ENCODE measurements at regions not wholly inside any gene's neighbourhood (a gene's known extent, or its start where the extent isn't known, plus 50 kb on each side); places are given as distances from the start of the nearest gene placed in this dataset.

GRCh38 chr4:123990310-123990870 is 593.8 kb downstream of the SPRY1 start:
- TF ChIP-seq CTCF (IDR thresholded peaks at IDR 0.05; ENCODE audit: insufficient read depth, low read depth, low read length, missing control alignments): no peak
- H3K4me3 ChIP-seq (ENCODE audit: low read depth, low read length): no peak overlapping the region
- DNase-seq (ENCODE audit: low read depth): no peak

- no peak for DNase-seq (ENCODE audit: low read depth)
- peak; percentile 21 for TF ChIP-seq CTCF (IDR thresholded peaks at IDR 0.05; ENCODE audit: insufficient read depth, low read depth, low read length, missing control alignments)
- H3K4me3 ChIP-seq (ENCODE audit: low read depth, low read length): no peak overlapping the region
Observed at GRCh38 chr4:123994917-123995316, 598.3 kb downstream of the SPRY1 start.

GRCh38 chr4:123995936-123996335 is 599.3 kb downstream of the SPRY1 start:
- no peak for DNase-seq (ENCODE audit: low read depth)
- H3K4me3 ChIP-seq (ENCODE audit: low read depth, low read length): no peak overlapping the region
- TF ChIP-seq CTCF (IDR thresholded peaks at IDR 0.05; ENCODE audit: insufficient read depth, low read depth, low read length, missing control alignments): no peak

- no peak for TF ChIP-seq CTCF (IDR thresholded peaks at IDR 0.05; ENCODE audit: insufficient read depth, low read depth, low read length, missing control alignments)
- H3K4me3 ChIP-seq (ENCODE audit: low read depth, low read length): no peak overlapping the region
- no peak for DNase-seq (ENCODE audit: low read depth)
Observed at GRCh38 chr4:123996718-123997510, 600.3 kb downstream of the SPRY1 start.

GRCh38 chr4:123997776-123998449 is 601.3 kb downstream of the SPRY1 start:
- DNase-seq (ENCODE audit: low read depth): no peak
- no peak for TF ChIP-seq CTCF (IDR thresholded peaks at IDR 0.05; ENCODE audit: insufficient read depth, low read depth, low read length, missing control alignments)

GRCh38 chr4:124000233-124000632 is 603.6 kb downstream of the SPRY1 start:
- no peak overlapping the region for H3K4me3 ChIP-seq (ENCODE audit: low read depth, low read length)
- no peak for TF ChIP-seq CTCF (IDR thresholded peaks at IDR 0.05; ENCODE audit: insufficient read depth, low read depth, low read length, missing control alignments)
- no peak for DNase-seq (ENCODE audit: low read depth)

More at GRCh38 chr4:123997776-123998449, 601.3 kb downstream of the SPRY1 start:
- no peak overlapping the region for H3K4me3 ChIP-seq (ENCODE audit: low read depth, low read length)

Data from GM12865 (cell line).